GM21723 (cell line): ENCODE measurements at regions not wholly inside any gene's neighbourhood (a gene's known extent, or its start where the extent isn't known, plus 50 kb on each side); places are given as distances from the start of the nearest gene placed in this dataset.

ENCODE experiments used
- ATAC-seq: cut with Tn5 transposase; IDR thresholded peaks from one replicate; pipeline ENCODE4 v1.9.1; 2021; ENCODE audit warnings: mild to moderate bottlenecking, moderate library complexity; ENCODE audit not compliant: unreplicated experiment

GRCh38 chr12:4857472-4858291 is 52.0 kb upstream of the KCNA1 start:
- ATAC-seq = peak; percentile 74

- ATAC-seq = no peak
Measured at GRCh38 chr12:4858386-4858785, 51.3 kb upstream of the KCNA1 start.

DNA sequence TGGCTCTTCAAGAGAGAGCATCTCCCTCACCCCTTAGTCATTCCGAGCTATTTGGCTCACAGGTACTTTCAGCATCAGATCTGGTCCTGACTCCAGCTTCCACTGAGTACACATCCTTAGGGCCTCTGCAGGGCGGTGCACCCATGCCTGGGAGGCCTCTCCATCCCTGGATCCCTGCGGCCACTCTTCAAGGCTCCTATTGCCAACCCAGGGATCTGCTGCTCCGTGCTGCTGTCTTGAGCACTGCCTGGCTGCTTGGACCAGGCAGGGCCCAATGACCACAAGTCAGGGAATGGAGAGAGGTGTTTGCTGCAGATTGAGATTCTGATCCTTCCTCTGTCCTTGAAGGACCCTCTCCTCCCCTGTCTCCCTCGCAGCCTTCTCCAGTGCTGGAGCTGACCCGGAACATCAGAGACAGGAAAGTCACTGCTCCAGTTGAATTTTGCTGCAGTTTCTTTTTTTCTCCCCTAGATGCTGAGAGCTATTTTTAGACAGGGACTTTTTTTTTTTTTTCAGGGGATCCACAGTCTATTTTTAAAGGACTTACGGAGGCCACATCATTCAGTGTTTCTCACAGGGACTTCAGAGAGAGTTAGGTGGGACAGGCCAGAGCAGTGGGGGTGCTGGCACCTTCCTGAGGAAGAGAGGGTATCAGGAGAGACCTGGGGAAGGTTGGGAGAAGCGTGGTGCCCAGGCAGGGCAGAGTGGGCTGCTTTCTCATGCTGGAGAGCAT is 50.1 kb upstream of the KCNA1 start:
- ATAC-seq = no peak
